ENCODE measurements at regions not wholly inside any gene's neighbourhood (a gene's known extent, or its start where the extent isn't known, plus 50 kb on each side); places are given as distances from the start of the nearest gene placed in this dataset.
"Not testable (repeated sequence)": the region's sequence is repeated elsewhere in the genome, so short reads cannot be mapped to it uniquely, and the experiment has no call there.

DNA sequence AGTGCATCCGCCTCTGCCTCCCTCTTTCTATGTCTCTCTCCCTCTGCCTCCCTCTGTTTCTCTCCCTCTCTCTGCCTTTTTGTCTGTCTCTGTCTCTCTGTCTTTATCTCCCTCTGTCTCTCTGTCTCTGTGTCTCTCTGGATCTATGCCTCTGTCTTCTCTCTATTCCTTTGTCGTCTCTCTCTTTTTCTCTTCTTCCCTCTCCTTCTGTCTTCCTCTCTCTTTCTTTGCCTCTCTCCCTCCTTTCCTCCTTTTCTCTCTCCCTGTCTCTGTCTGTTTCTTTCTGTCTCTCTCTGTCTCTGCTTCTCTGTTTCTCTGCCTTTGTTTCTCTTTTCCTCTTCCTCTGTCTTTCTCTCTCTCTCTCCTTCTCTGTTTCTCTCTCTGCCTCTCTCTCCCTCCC, 678.8 kb upstream of the NRP1 start:
- no peak for DNase-seq

DNA sequence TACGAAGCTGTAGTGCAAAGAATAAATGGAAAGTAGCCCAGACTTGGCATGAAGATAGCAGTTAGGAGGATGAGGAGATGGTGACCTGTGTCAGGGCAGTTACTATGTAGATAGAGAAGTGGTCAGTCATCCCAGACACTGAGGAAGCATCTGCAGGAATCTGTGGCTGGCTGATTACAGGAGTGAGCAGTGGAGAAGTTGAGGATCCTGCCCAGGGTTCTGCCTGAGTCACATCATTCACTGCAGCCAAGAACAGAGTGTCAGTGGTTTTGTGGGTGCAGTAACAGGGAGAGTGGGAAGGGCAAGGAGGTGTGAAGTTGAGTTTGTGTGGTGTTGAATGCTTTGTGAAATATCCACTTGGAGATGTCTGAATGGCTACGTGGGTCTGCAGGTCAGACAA, 676.4 kb upstream of the NRP1 start:
- no peak for DNase-seq

DNA sequence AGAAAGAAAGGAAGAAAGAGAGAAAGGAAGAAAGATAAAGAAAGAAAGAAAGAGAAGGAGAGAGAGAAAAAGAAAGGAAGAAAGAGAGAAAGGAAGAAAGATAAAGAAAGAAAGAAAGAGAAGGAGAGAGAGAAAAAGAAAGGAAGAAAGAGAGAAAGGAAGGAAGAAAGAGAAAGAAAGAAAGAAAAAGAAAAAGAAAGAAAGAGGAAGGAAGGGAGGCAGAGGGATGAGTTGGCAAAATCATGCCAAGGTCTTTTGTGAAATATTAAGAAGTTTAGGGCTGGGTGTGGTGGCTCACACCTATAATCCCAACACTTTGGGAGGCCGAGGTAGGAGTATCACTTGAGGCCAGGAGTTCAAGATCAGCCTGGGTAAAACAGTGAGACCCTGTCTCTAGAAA, 675.8 kb upstream of the NRP1 start:
- not testable (repeated sequence) for DNase-seq

DNA sequence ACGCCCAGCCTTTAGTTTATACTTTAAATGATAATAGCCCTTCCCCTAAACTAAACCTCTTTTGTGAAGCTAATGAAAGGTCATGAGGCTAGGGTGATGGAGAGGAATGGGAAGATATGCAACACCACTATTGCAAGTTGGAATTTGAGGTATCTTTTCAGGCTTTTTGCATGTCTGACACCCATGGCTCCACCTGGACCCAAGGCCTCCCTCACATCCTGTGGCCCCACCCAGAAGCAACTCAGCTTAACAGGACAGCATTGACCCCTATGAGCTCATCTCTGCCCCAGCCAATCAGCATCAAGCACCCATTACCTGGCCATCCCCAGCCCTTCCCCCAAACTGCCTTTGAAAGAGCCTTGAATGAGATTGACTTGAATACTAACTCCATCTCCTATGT, 674.2 kb upstream of the NRP1 start:
- no peak for DNase-seq

DNA sequence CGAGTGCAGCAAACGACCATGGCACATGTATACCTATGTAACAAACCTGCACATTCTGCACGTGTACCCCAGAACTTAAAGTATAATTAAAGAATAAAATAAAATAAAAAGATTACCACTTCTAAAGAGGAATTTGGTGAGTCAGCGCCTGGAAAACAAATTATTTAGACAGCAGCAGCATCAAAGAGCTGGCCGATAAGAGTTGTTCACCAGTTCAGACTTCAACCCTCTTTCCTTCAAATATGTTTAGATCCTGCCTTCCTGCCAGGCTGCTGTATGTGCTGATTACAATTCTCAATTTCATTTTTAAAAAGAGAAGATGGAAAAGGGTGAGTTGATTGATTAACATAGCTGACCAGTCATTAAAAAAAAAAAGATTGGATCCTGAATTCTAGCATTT, 672.0 kb upstream of the NRP1 start:
- no peak for DNase-seq

DNA sequence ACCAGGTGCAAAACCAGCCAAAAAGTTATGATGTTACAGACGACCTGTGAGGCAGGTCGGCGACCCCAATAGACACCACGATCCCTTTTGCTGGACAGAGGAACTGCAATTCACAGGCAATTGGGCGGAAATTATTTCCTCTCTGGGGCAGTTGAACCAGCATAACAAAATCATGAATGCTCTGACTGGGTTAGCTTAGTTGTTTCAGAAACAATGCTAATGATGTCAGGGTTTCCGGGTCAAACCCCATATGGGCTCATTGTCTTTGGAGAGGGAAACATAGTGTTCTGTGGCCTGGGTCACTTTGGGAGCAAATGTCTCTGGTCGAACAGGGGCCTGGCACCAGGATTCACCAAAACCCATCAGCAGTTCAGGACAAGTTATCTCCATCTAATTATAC, 669.1 kb upstream of the NRP1 start:
- no peak for DNase-seq

DNA sequence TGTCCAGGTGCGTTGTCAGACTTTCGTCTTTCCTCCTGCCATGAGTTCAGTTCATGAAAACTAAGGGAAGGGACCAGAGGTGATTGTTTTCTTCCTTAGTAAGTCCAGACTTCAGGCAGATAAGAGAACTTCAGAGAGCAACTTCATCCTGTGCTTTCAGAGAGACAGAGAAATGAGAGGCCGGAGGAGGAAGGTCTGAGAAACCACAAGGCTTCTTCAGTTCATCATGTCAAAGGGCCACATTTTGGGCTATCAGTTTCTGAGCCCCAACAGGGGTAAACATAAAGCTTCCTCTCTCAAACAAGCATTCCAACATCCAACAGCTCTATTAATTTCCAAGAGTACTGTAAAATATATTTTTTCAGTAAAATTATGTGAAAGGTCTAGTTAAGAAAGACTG, 668.4 kb upstream of the NRP1 start:
- DNase-seq: no peak

DNA sequence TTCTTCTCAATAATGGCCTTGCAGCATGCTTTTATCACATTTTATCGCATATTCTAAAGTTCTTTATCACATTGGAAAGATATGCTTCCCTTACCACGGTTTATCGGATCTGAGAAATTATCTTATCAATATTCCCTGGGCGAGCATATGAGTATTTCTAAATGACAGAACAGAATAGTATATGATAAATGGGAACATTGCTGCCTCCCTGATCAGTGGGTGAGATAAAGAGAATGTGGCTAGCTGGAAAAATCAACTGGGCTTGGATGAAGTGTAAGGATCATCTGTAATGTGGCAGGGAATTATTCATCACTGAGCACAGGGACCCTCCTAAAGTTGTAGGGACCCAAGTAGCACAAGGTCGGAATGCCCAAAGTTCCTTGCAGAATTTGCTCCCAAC, 667.4 kb upstream of the NRP1 start:
- DNase-seq: no peak

DNA sequence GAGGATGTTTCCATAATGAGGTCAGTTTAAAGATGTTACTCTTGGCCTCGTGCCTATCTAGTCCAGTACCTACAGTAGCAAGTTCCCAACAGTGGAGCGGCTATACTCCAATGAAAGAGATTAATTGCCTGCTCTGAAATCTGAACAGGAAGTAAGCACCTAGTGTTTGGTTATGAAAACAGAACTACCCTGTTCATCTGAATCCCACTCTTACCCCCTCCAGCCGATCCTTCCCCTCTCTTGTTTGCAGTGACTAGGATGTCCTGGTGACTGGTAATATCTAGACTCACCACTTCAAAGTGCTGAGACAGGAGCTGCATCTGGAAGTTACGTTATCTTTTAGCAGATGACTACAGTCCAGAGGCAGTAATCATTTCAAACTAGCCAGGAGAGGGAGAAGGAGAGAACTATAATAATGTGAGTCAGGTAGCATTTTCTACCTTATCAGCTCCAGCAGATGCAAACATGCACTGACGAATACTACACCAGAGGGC, 666.7 kb upstream of the NRP1 start:
- DNase-seq: no peak

DNA sequence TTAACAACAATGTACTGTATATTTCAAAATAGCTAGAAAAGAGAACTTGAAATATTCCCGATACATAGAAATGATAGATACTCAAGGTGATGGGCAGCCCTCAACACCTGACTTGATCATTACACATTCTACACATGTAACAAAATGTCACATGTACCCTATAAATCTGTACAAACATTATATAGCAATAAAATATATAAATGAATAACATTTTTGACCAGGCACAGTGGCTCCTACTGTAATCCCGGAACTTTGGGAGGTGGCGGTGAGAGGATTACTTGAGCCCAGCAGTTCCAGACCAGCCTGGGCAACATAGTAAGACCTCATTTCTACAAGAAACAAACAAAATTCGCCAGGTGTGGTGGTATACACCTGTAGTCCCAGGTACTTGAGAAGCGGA, 659.5 kb upstream of the NRP1 start:
- DNase-seq: no peak

DNA sequence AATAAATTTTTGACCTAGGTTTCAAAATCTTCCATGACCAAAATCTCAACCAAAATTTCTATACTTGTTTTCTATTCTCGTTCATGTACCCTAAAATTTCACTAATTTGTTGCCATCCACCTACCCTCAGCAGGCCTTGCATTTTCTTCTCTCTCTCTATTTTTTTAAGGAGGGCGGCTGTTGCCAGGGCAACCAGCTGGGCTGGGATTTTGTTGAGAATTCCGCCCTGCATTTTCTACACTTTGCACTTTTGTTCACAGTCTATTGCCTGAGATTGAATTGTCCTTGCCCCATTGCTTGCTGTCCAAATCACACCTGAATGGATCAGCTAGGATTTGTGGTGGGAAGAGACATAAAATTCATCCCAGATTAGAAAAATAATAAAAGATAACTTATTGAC, 657.5 kb upstream of the NRP1 start:
- DNase-seq: no peak

DNA sequence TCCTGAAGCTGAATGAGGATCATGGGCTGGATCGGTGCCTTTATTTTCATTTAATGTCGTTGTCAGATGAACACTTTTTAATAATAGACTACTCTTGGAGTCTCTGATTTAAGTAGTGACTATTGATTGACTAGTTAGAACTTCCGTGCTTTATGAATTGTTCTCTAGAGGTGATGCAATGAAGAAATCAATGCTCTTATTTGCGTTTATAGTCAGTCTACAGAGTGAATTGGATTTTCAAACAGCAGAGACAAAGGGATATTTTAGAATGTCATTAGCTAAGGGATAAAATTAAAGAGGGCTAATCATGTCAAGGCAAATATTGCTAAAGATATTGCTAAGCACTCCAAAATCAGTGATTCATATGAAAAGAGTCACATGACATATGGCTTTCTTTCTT, 652.0 kb upstream of the NRP1 start:
- no peak for DNase-seq

DNA sequence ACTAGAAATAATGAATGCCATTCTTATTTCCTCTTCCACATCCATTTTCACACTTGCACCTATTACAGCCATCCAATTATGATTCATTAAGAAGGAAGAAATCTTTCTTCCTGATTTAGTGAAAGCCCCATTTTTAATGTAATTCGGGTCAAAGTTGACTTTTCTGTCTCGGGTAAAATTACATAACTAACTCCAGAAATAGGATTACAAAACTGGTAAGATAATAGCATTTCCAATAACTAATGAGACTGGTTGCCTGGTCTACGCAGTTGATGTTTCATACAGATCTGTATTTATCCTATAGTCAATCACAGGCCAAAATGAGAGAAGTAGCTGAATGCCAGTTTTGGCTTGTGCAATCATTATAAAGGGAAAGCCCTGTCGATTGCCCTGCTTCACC, 651.5 kb upstream of the NRP1 start:
- DNase-seq: no peak

DNA sequence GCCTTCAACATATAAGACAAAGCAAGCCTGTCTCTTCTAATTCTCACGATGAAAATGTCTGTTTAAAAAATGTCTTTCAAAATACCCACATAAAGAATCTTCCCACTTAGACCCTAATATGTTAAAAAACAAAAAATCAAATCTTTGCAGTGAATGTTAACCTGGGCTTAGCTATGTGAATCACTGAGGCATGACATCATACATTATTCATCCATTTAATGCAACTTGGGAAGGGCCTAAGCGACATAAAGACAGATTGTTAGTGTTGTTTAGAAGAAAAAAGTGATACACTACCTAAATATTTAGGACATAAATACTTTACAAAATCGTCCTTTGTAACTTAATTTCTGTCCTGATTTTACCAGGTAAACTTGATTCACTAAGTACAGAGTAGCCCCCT, 648.5 kb upstream of the NRP1 start:
- DNase-seq: no peak

DNA sequence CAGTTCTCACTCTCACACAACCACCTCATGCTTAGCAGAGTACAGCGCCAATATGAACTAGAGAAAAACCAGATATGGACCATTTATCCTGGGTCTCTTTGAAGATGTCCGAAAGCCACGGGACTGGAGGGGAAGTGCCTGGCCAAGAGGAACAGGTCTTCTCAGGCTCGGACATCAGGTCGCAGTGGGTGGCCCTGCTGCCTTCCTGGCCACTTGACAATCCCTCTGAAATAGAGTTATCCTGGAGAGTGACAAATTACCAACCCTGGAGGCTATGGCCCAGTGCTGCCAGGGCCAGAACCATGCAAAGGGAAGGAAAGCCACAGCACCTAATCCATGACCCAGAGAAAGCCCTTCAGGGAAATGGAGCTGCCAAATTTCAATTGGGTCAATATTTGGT, 646.8 kb upstream of the NRP1 start:
- DNase-seq: no peak

DNA sequence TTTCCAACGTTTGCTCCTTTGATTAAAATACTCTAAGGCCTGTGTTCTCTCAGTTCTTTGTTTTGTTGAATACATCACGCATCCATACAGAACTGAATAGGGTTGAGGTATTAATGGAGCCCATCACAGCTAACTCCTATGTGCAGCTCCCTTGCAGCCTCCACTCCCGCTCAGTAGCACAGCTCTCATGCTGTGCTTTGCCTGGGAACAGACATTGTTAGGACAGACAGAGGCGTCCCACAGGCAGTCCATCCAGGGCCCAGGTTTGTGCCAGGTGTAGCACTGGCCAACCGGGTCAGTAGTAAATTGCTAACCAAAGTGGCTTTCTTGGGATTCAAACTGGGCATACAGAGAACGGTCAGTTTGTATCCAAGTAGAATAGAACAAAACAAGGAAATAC, 644.7 kb upstream of the NRP1 start:
- no peak for DNase-seq

DNA sequence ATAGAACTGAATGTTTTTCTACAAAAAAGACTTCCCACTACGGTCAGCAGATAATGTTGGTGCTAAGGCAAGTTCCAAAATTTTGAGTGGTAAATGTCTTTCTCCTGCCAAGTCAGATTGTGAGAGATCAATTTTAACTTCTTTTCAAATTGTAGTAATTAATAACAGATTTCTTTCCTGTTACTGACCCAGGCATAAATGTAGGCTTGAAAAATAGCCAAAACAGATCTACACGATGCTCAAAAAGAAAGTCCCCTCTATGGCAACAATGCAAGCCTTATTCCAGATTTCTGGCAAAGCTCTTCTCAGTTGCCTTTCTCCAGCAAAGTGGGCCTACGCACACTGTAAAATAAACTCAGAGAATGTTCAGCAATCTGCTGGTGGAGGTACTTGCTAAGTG, 641.0 kb upstream of the NRP1 start:
- no peak for DNase-seq

DNA sequence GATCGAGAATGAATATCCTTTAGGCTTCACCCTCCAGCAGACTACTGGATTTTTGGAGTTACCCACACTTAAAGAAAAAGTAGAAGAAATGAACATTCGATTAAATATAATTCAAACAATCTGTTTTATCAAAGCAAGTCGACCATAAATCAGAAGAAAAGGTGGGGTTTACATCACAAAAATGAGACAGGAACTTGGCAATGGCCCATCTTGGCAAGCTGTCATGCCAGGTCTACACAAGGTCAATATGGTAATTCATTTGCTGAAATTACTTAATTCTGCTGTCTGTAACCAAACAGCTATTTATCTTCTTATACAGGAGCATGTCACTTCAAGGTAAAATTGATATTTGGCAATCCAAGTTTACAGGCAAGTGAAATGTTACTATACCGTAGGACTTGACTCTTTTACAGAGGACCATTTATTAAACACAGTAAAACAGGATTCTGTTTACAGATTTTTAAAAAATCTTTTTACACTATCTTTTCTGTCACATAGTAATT, 640.6 kb upstream of the NRP1 start:
- no peak for DNase-seq

DNA sequence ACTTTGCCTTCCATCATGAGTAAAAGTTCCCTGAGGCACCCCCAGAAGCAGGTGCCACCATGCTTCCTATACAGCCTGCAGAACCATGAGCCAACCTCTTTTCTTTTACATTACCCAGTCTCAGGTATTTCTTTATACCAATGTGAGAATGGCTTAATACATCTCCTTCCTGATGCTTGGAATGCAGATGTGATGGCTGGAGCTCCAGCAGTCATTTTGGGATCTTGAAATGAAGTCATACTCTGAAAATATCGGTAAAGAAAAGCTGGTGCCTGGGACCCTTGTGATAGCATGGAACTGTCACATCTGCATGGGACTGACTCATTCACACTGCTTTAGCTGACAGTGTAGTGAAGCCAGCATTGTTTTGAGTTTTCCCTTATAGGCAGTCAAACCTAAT, 634.5 kb upstream of the NRP1 start:
- no peak for DNase-seq

DNA sequence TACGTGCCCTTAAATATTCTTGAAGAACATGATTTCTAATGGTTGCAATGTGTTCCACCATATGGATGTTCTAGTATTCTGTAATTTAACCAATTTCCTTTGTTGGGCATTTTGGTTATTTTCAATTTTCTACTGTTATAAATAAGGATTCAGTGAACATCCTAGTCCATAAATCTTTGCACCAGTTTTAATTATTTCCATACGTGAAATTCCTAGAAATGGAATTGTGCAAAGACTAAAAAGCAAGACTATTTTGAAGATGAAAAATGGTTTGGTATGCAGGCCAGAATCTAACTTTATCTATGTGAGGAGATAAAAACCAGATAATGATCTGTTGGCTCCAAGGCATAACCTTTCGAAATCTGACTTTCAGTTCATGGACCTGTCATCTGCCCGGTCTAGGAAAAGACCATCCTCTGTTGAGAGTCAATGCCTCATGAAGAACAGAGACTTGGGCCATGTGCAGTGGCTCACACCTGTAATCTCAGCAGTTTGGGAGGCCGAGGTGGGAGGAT, 633.2 kb upstream of the NRP1 start:
- no peak for DNase-seq

DNA sequence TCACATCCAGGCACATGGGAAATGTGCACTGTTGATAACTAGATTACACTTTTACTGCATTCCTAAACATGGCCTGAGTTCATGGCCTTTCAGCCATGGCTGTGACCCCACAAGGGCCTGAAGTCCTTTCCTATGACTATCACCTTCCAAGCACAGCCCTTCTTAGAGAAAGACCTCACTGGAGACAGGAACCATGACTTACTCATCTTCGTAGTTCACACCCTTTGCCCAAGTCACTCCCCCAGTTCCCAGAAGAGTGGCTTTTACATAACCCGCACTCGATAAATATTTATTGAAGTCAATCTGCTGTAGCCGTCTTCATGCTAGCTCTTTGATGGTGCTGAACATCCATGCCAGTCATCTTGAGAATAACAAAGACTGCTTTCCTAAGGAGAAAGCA, 632.5 kb upstream of the NRP1 start:
- DNase-seq: no peak

DNA sequence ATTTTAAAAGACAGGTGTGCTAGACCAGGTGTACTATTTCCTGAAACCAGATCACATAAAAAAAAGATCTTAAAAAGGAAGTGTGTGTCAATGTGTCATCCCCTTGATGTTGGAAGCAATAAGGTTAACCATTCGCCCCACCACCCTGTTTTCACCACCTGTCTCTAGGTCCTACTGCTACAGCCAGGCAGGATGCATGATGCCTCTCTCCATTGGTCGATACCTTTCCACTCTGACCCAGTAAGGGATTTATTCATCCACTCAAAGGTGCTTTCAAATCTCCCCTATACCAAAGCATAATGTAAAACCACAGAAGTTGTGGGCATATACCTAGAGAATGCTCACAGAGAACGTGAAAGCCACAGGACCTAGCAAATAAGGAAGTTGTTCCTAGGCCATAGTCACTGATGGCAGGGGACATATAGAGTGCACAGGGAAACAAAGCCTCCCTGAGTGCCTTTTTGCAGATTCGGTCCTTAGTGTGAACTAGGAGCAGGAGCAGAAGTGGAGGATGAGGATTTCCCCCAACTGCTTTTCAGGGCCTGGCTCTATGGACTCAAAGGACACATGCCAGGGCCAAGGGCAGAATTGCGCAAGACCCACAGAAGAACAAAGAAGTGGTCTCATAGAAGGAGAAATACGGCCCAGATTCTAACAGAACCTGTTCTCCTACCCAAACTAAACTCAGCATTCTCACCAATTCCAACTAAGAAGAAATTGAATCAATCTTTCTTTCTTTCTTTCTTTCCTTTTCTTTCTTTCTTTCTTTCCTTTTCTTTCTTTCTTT, 631.5 kb upstream of the NRP1 start:
- no peak for DNase-seq

DNA sequence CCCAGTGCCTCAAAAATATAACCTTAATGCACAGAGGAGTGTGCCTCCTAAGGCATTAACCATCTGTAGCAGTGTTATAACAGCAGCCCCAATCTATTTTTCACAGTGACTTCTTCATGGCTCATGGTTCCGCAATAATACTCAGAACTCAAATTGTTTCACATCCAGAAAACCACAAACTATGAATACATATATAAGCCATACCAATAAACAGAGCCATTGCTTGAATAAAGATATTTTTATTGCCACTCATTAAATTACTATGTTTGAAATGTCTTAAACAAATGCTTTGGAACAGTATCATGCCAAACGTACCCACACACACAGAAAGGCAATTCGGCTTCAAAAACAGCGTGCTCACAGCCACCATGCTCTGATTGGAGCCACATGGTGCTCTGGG, 629.3 kb upstream of the NRP1 start:
- DNase-seq: no peak

DNA sequence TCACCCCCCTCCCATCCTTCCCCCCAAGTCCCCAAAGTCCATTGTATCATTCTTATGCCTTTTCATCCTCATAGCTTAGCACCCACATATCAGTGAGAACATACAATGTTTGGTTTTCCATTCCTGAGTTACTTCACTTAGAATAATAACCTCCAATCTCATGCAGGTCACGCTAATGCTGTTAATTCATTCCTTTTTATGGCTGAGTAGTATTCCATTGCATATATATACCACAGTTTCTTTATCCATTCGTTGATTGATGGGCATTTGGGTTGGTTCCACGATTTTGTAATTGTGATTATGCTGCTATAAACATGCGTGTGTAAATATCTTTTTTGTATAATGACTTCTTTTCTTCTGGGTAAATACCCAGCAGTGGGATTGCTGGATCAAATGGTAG, 621.9 kb upstream of the NRP1 start:
- DNase-seq: not testable (repeated sequence)

DNA sequence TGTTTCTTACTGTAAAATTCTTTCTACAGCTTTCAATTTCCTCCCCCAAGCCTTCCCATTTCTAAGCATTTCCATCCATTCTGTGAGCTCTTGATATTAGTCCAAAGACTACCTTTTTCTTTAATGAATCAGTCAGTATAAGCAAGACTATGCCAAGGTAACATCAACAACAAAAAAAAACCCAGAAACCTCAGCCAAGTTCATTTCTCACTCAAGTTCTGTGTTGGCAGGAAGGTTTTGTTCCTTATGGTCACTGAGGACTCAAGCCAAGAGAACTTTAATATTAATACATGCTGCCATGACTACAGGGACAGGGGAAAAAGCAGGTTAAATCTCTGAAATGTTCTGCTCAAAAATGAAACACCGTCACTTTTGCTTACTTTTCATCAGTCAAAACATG, 621.2 kb upstream of the NRP1 start:
- DNase-seq: no peak
